ENCODE measurements at regions not wholly inside any gene's neighbourhood (a gene's known extent, or its start where the extent isn't known, plus 50 kb on each side); places are given as distances from the start of the nearest gene placed in this dataset.

DNA sequence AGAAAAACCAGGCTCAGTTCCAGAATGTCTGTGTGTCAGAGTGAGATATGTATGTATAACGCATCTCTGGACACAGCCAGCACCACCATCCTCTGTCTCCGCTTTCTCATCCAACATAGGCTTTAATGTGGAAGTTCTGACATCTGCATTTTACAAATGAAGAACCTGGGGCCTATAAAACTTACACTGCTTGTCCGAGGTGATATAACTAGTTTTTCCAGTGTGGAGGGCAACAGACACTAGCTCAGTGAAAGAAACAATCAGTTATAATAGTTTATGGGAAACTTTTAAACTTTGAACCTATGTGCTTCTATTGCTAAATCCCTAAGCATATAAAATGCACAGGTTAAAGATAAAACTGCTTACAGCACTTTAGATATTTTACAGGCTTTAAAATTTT is 208.7 kb downstream of the CRPPA start:
- DNase-seq = no peak

DNA sequence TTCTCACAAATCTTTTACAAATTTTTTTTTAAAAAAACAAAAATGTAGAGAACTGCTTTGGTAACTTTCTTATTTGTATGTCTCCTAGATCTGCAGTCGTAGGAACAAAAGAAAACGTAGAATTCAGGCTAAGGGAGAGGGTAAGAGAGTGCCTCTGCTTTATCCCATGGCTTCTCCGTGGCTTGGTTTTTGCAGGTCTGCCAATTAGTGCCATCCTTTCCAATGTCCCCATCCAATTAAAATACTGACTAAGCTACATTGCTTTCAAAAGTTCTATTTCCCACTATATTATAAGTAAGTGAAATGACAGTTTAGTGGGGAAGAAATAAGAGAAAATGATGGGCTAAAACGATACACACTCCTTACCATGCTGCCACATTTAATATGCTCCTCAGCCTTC is 209.3 kb downstream of the CRPPA start:
- no peak for DNase-seq

DNA sequence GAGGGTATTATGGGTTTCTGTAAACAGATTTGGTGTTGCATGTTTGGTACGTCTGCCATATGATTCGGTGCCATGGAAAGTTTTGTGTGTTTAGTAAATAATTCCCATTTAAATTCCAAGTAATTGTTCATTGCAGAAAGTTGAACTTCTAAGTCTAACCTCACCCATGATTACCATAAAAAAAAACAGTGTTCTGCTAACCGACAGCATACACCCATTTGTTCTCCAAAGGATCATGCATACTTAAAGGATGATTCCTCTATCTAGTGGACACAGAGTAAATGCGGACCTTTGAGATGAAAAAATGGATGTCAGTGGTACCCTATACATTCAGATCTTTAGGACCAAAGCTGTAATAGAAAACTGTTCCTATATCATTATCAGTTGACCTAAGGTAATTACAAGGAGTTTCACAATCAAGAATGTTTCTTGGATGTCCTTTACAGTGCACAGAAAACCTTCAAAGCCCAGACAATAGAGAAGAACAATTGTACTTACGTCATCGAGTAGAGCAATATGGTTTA is 209.9 kb downstream of the CRPPA start:
- DNase-seq = no peak

GRCh38 chr7:16210171-16210570 is 211.2 kb downstream of the CRPPA start:
- no peak for DNase-seq

DNA sequence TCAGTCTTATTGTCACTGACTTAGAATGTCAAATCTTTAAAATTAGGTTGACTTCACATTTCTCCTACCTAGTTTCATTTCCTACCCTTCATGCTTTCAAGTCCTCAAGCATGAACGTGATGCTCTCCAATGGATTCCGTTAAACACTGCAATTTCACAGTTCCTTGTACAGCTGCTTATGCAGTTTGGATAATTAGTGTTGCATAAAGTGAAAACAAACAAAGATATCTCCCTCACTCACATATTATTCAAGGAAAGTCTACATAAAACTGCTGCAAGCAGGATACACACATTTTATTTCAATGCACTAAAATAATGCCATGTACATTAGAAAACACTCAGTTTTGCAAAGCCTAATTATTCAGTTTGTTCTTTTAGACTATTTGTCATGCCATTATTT is 214.0 kb downstream of the CRPPA start:
- no peak for DNase-seq

DNA sequence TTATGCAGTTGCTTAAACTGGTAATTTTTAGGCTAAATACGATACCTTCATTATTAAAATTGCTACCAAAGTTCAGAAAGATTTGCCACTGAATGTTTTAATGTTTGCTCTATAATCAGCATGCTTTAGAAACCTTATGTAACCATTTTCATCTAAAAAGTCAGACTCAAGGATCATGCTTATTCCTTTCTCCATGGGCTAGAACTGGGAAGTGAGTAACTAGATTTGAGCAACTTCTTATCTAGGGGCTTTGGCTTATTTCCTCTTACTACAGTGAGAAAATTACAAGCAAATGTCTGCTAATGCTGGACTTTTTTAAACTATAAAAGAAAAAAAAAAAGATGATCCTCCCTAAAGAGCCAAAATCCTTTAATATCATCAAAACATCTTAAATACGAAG is 215.9 kb downstream of the CRPPA start:
- no peak for DNase-seq

DNA sequence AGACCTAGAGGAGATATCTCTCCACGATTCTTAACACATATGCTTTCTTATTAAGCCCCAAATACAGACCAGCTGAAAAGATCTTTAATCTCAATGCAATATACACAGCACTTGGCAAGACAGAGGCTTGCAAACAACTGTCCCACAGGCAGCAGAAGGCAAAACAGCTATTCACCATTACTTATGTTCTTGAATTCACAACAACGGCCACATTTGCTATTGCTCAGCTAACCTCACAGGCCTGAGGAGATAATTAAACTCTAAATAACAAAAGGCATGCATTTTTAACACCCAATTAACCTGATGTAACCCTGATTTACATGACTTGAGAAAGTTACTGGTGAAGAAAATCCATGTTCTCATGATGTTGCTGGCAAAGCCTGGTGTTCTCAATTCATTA is 216.4 kb downstream of the CRPPA start:
- DNase-seq = no peak

- DNase-seq = no peak
Observed at GRCh38 chr7:16203065-16203464, 218.3 kb downstream of the CRPPA start.

DNA sequence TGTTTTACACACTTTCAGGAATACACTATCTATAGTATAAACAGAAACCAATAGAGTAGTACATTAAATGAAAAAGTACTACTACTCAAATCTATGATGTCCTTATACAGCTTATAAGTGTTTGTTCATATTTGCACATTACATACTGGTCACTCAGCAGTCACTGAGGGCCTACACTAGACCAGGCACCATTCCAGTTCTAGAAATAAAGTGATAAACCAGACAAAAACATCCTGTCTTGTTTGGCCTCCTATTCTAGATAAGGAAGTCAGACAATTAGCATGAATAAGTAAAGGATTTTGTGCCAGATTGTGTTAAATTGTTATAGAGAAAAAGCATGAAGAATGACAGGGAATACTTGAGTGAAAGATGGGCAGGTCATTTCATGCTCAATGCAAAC is 219.0 kb downstream of the CRPPA start:
- no peak for DNase-seq

DNA sequence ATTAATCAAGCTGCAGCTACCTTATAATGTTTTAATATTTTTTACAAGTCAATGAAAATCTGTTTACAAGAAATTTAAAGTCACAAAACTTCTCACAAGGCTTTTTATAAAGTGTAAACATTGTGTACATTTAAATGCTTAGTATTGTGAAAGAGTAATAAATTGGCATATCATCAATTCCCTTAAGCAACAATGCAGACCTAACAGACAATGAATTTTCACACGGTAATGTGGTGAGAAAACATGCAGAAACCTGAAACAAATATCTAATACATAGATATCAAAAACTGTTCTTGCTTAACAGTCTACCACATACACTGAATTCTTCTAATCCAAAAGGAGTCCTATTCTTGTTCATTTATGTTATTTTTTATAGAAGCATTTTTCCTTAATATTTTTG is 220.7 kb downstream of the CRPPA start:
- no peak for DNase-seq

DNA sequence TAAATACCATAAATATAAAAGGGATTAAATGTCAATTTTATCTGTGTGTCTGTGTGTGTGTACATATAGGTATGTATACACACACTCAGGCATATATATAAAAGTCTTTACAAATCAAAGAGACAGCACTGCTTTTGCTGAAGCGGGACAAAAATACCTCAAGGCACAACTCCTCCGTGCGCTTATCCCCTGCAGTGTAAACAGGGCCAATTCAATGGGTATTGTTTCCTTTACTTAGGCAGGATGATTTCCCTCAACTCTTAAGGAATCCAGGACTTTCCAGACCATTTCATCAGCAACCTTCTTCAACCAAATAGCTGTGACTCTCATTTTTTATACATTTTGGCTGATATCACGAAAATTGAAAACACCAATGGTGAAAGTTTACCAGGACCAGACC is 227.7 kb downstream of the CRPPA start:
- DNase-seq = no peak

DNA sequence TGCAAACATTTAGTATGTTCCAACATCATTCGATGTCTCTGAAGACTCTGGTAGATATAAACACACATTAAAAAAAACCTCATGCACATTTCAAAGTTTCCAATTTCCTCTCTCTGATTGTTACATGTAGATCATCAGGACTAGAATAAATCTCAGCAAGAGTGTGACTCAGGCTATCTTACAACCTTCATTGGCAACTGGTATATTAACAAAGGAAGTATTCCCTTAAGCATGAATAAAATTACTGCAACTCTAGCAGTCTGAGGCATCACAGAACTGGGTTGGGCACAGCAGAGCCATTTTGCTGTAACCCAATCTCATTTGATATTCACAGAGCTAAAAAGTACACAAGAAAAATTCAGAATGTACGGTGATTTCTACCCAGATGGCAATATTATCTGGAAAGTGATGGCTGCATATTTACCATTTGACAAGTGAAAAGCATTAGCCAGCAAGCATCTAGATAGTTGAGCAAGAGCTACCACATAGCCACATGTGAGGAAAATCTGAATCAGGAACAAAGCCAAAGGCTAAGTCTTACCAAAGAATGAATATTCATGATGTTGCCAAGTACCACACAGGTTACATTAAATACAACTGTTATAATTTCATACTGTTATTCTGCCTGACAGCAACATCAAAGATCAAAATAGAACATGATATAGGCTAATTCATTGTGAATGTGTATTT is 232.2 kb downstream of the CRPPA start:
- DNase-seq = no peak

GRCh38 chr7:16187131-16187530 is 234.2 kb downstream of the CRPPA start:
- DNase-seq = no peak

GRCh38 chr7:16178585-16178984 is 242.8 kb downstream of the CRPPA start:
- DNase-seq = no peak

DNA sequence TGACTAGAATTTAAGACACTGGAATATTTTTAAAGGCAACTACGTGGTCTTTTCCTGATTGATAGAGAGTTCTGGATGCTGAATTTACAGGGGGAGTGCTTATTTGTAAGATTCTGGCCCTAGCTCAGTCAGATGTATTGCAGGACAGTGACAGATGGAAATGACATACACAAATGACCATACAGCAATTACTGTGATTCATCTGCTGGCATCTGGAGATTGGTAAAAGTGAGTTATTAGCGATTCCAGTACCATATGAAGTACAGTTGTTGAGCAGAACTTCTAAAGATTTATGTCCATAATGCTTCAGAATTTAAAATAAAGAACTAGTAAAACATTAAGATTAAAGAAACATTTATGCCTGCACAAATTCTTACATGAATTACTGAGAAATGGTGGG is 243.2 kb downstream of the CRPPA start:
- no peak for DNase-seq

DNA sequence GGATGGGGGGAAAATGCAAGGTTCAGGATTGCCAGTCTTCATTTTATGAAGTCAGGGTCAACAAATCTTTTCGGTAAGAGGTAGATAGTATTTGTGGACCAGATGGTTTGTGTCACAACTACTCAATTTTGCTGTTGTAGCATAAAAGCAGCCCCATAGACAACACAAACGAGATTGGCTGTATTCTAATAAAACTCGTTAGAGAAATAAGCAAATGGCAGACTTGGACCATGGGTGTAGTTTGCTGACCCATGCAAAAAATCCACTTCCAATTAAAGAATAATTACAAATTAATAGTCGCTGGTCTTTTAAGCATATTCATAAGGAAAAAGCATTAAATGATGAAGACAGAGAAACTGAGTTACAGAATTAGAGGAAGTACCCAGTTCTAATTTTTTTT is 247.1 kb downstream of the CRPPA start:
- no peak for DNase-seq

GRCh38 chr7:16172366-16172765 is 249.0 kb downstream of the CRPPA start:
- no peak for DNase-seq

GRCh38 chr7:16171928-16172327 is 249.4 kb downstream of the CRPPA start:
- DNase-seq = no peak

- no peak for DNase-seq
Observed at GRCh38 chr7:16170671-16171070, 250.7 kb downstream of the CRPPA start.

DNA sequence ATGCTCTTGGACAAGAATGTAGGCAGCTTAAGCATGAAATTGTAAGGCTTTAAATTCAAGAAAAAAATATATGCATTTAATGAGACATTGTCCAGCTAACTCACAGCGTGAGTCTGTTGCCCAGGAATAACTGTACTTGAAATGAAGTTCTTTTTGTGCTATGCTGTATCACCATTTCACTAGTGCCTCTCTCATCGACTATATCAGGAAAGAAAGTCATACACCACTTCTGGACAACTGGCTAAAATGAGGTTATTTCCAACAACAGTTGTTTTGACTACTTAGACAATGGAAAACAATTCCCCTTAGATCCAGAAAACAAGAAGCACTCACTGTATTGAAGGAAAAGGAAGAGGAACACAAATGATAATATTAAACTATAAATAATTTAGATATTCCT is 251.8 kb downstream of the CRPPA start:
- DNase-seq = no peak

GRCh38 chr7:16167526-16167925 is 253.8 kb downstream of the CRPPA start:
- no peak for DNase-seq

DNA sequence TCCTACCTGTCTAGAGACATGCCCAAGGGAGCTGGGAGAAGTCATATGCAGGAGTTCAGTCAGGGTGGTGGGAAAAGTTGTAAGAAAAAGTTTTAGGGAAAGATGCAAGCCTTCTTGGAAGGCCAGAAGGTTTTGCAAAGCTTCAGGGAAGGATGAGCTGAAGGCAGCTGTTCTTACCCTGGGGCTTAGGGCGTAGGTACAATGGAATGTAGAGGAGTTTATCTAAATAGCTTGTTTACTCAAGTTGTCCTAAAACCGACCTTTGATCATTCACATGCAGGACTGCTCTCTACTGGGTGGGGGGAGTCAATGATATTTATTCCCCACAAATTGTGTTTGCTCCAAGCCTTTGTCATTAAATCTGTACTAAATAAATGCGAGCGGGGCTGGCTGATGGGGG is 277.0 kb downstream of the CRPPA start:
- no peak for DNase-seq

GRCh38 chr7:16137944-16138343 is 283.4 kb downstream of the CRPPA start:
- no peak for DNase-seq

- DNase-seq = no peak
Observed at GRCh38 chr7:16136896-16137295, 284.4 kb downstream of the CRPPA start.

GRCh38 chr7:16135658-16136057 is 285.7 kb downstream of the CRPPA start:
- no peak for DNase-seq

All from NCI-H1092 treated with DMSO at 0.1 percent for 48 hours (cell line).